ENCODE measurements at regions not wholly inside any gene's neighbourhood (a gene's known extent, or its start where the extent isn't known, plus 50 kb on each side); places are given as distances from the start of the nearest gene placed in this dataset.
"Not testable (repeated sequence)": the region's sequence is repeated elsewhere in the genome, so short reads cannot be mapped to it uniquely, and the experiment has no call there.

GRCh38 chr15:24269166-24269571, 406.4 kb upstream of the NPAP1 start:
- no peak overlapping the region for H3K4me3 ChIP-seq (ENCODE audit: low read depth, low read length)
- TF ChIP-seq, protein P1, sequence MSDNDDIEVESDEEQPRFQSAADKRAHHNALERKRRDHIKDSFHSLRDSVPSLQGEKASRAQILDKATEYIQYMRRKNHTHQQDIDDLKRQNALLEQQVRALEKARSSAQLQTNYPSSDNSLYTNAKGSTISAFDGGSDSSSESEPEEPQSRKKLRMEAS (IDR thresholded peaks at IDR 0.05; ENCODE audit: low read depth, low read length) = no peak
- TF ChIP-seq POLR2A (IDR thresholded peaks at IDR 0.05; ENCODE audit: extremely low read depth, insufficient read length) (no peak), MYC (IDR thresholded peaks at IDR 0.05; ENCODE audit: low read depth, low read length) (no peak)
- TF ChIP-seq, protein P2, sequence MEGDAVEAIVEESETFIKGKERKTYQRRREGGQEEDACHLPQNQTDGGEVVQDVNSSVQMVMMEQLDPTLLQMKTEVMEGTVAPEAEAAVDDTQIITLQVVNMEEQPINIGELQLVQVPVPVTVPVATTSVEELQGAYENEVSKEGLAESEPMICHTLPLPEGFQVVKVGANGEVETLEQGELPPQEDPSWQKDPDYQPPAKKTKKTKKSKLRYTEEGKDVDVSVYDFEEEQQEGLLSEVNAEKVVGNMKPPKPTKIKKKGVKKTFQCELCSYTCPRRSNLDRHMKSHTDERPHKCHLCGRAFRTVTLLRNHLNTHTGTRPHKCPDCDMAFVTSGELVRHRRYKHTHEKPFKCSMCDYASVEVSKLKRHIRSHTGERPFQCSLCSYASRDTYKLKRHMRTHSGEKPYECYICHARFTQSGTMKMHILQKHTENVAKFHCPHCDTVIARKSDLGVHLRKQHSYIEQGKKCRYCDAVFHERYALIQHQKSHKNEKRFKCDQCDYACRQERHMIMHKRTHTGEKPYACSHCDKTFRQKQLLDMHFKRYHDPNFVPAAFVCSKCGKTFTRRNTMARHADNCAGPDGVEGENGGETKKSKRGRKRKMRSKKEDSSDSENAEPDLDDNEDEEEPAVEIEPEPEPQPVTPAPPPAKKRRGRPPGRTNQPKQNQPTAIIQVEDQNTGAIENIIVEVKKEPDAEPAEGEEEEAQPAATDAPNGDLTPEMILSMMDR (IDR thresholded peaks at IDR 0.05; ENCODE audit: low read depth, low read length) = no peak
- DNase-seq (ENCODE audit: low read depth) = no peak

- DNase-seq (ENCODE audit: low read depth) = no peak
- TF ChIP-seq, protein P1 (IDR thresholded peaks at IDR 0.05; ENCODE audit: low read depth, low read length) = no peak
- no peak for TF ChIP-seq MYC (IDR thresholded peaks at IDR 0.05; ENCODE audit: low read depth, low read length)
- TF ChIP-seq, protein P2 (IDR thresholded peaks at IDR 0.05; ENCODE audit: low read depth, low read length) = no peak
- TF ChIP-seq POLR2A (IDR thresholded peaks at IDR 0.05; ENCODE audit: extremely low read depth, insufficient read length) = no peak
- no peak overlapping the region for H3K4me3 ChIP-seq (ENCODE audit: low read depth, low read length)
Observed at GRCh38 chr15:24269923-24270322, 405.7 kb upstream of the NPAP1 start.

DNA sequence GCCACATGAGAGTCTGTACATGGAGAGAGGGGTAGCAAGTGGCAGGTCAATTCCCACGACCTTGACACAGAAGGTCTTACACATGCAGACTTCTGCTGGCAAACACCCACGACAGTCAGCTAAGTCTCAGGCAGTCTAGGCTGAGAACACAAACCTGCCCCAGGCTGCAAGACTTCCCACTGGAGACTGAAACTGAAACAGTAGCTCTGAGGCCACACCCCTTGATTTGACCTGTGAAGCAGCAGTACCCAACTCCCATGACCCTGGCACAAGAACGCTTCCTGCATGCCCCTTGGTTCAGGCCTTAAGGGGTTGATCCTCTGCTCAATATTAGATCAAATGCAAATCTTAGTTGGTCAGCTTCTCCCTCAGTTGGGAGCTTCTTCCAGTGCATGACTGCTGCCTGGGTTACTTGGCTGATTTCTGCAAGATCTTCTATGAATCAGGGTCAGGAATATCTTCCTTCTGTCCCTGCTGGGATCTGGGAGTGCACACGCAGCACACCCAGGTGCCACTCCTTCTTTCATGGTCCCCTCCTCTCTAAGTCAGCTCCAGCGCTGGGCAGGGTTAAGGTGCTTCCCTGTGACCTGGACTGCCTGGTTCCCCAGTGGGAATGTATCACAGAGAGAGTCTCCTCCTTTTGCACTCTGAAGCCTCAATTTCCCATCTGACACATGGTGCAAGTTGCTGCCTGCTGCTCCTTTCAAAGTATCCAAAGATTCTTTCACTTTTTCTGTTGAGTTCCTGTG, 403.9 kb upstream of the NPAP1 start:
- DNase-seq (ENCODE audit: low read depth); H3K4me3 ChIP-seq (ENCODE audit: low read depth, low read length): not testable (repeated sequence)

DNA sequence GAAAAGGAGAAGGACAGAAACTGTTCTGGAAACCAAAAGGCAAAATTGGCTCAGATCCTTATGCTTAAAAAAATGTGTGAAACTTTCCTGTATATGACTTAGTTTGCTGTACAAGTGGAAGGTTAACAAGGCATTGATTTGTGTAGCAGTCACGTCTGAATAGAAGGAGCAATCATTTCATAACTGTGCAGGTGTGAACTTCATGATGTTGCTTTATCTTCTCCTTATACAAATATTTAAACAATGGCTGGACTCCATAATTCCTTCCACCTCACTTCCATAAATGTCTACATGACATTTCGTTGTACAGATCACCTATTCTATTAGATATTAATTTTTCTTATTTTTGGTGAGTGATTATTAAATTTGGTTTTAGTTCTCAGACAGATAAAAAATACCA, 382.7 kb upstream of the NPAP1 start:
- H3K4me3 ChIP-seq (ENCODE audit: low read depth, low read length) = no peak overlapping the region
- TF ChIP-seq MYC (IDR thresholded peaks at IDR 0.05; ENCODE audit: low read depth, low read length) (no peak), POLR2A (IDR thresholded peaks at IDR 0.05; ENCODE audit: extremely low read depth, insufficient read length) (no peak)
- TF ChIP-seq, protein P2 (IDR thresholded peaks at IDR 0.05; ENCODE audit: low read depth, low read length) = no peak
- TF ChIP-seq, protein P1 (IDR thresholded peaks at IDR 0.05; ENCODE audit: low read depth, low read length) = no peak

GRCh38 chr15:24300804-24301368, 374.7 kb upstream of the NPAP1 start:
- DNase-seq (ENCODE audit: low read depth); H3K4me3 ChIP-seq (ENCODE audit: low read depth, low read length): not testable (repeated sequence)

More for the DNA sequence above, 382.7 kb upstream of the NPAP1 start:
- no peak for DNase-seq (ENCODE audit: low read depth)

DNA sequence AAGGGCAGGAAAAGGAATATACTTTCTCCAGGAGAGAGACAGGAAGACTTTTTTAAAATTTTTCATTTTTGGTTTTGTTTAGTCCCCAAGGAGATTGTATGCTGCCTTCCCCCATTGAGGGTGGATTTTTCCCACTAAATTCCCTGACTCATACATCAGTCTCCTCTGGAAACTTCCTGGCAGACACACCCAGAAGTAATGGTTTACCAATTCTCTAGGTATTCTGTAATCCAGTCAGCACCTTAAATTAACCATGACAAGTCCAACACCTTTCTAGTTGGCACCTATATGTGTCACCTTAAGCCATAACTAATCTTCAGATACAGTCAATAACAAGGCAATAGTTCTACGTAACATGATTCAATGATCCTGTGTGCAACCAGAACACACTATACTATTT, 373.6 kb upstream of the NPAP1 start:
- not testable (repeated sequence) for H3K4me3 ChIP-seq (ENCODE audit: low read depth, low read length); DNase-seq (ENCODE audit: low read depth)

GRCh38 chr15:24304747-24305146, 370.8 kb upstream of the NPAP1 start:
- not testable (repeated sequence) for DNase-seq (ENCODE audit: low read depth); H3K4me3 ChIP-seq (ENCODE audit: low read depth, low read length)

GRCh38 chr15:24305643-24306042, 369.9 kb upstream of the NPAP1 start:
- not testable (repeated sequence) for DNase-seq (ENCODE audit: low read depth); H3K4me3 ChIP-seq (ENCODE audit: low read depth, low read length)

- H3K4me3 ChIP-seq (ENCODE audit: low read depth, low read length); DNase-seq (ENCODE audit: low read depth): not testable (repeated sequence)
Observed at GRCh38 chr15:24309700-24310099, 365.9 kb upstream of the NPAP1 start.

DNA sequence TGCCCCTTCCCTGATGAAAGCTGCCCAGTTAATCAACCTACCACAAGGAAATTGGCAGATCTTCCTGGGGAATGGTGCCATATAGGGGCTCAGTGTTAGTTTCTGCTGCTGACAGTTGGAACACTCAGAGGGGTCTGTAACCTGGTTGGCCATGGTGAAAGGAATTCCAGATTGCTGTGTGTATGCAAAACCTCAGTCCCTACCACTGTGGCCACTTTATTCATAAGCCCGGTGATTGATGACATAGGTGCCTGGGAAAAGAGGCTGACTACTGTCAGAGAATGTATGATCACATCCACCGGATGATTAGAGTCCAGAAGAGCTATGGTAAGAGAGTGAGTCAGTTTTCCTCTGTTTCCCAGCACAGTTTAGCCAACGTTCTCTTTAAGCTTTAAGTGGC, 363.9 kb upstream of the NPAP1 start:
- H3K4me3 ChIP-seq (ENCODE audit: low read depth, low read length); DNase-seq (ENCODE audit: low read depth): not testable (repeated sequence)

- H3K4me3 ChIP-seq (ENCODE audit: low read depth, low read length) = not testable (repeated sequence)
- DNase-seq (ENCODE audit: low read depth) = peak; percentile 0
Observed at GRCh38 chr15:24316326-24316725, 359.2 kb upstream of the NPAP1 start.
